Pancreas (tissue), 10 donors: ENCODE measurements at regions not wholly inside any gene's neighbourhood (a gene's known extent, or its start where the extent isn't known, plus 50 kb on each side); places are given as distances from the start of the nearest gene placed in this dataset.
A peak's percentile ranks its signal among the peaks of the same experiment; 100 is the strongest.

Experiments used
- ATAC-seq, 4 donors: fragments of 200-7000 bp; cut with Tn5 transposase; one replicate each; pipeline versions ENCODE4 v1.8.0 to v1.9.1; 2020; ENCODE audit warnings: mild to moderate bottlenecking in 4 of 4, moderate library complexity in 4 of 4
- DNase-seq, 6 donors: peaks; one replicate each; pipeline ENCODE4 v3.0.0-alpha.2; 2020
- FAIRE-seq: peaks from 2 replicates; lab custom pipeline; 2012; peaks lifted over from hg19 to GRCh38; lab: Jason Lieb, UNC
- H3K27ac ChIP-seq, 4 donors: fragments of 200-600 bp; sonication (generic); 1 replicate in 3 of 4; 2 replicates in 1 of 4; pipeline versions ENCODE4 v1.5.0 to v1.8.0; 2020
- H3K27me3 ChIP-seq, 4 donors: fragments of 200-600 bp; one replicate each; pipeline ENCODE4 v1.8.0; 2021
- H3K36me3 ChIP-seq, 3 donors: fragments of 200-600 bp; sonication (generic) in 1 of 3; one replicate each; pipeline versions ENCODE4 v1.5.0 to v1.8.0; 2020 to 2021
- H3K4me1 ChIP-seq, 3 donors: fragments of 200-600 bp; one replicate each; pipeline ENCODE4 v1.8.0; 2021
- H3K4me3 ChIP-seq, 4 donors: fragments of 200-600 bp; sonication (generic) in 2 of 4; one replicate each; pipeline versions ENCODE4 v1.5.0 to v1.8.0; 2020 to 2021
- H3K9me3 ChIP-seq, 4 donors: fragments of 200-600 bp; one replicate each; pipeline ENCODE4 v1.8.0; 2021
- WGBS, 2 donors: extraction: QIAGEN DNeasy Blood & Tissue Kit; methylation state at CpG; one replicate each; pipeline ENCODE4 v1.1.7; 2013; 5-methylcytosine and 5-hydroxymethylcytosine counted together
- intact Hi-C, 3 donors: fragments of 100-400 bp; cut with DNase I; formaldehyde crosslinking; loops; one replicate each; pipeline versions ENCODE4 v1.11.1 to v1.14.2; 2022
- TF ChIP-seq, protein P1 (sequence below), 4 donors: fragments of 200-600 bp; sonication (generic) in 3 of 4; IDR thresholded peaks; one replicate each; pipeline versions ENCODE4 v1.5.0 to v1.8.0; 2021; ENCODE audit warnings: antibody characterized with exemption in 4 of 4
- donor health status: healthy with polysubstance abuse.
- donor health status: DM: no; HTN: no; CAD: no; lungs with moderate emphysema.
- donor health status: DM: no; HTN: no; CAD: no.
- donor health status: control.
- donor health status: control.
- donor health status: Bipolar disorder and iron deficiency.
- donor health status: DM: yes; HTN: yes; CAD: no.
- donor health status: DM: no; HTN: no; CAD: no.
- donor health status: DM: no; HTN: no; CAD: no.
- donor health status: DM: yes; HTN: yes; CAD: no.

DNA sequence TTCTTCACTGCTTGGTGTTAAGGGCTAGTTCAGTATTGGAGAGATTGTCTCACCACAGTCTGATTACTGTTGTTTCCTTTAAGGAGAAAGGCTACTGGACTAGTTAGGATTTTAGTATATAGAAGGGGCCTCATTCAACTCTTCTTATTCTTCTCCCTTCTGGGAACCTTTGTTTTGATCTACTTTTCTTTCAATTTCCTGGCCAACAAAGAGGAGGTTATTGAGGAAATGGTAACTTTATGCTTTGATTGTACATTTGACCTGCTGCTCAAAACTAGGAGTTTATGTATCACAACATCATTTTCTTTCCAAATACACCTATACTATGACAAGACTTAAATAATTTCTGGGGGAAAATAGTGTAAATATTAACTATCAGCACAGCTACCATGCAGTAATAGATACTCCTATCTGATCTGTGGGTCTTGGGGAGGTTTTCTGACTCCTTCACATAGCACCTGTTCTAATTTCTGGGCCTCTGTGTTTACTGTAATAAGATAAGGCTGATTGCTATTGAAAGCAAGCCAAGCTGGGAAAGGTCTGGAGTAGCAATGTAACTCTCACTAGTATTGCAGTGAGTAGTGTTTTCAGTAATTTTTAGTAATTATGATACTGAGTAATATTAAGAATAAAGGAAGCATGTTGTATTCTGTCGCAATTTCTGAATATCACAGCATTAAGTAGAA is 395.3 kb downstream of the NUP35 start:
- DNase-seq = peak in 2 of 6 donors; percentile 11 to 32
- TF ChIP-seq, protein P1, sequence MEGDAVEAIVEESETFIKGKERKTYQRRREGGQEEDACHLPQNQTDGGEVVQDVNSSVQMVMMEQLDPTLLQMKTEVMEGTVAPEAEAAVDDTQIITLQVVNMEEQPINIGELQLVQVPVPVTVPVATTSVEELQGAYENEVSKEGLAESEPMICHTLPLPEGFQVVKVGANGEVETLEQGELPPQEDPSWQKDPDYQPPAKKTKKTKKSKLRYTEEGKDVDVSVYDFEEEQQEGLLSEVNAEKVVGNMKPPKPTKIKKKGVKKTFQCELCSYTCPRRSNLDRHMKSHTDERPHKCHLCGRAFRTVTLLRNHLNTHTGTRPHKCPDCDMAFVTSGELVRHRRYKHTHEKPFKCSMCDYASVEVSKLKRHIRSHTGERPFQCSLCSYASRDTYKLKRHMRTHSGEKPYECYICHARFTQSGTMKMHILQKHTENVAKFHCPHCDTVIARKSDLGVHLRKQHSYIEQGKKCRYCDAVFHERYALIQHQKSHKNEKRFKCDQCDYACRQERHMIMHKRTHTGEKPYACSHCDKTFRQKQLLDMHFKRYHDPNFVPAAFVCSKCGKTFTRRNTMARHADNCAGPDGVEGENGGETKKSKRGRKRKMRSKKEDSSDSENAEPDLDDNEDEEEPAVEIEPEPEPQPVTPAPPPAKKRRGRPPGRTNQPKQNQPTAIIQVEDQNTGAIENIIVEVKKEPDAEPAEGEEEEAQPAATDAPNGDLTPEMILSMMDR (IDR thresholded peaks at IDR 0.05) = no peak
- Histone ChIP-seq H3K4me1 (peaks cover 0 to 20% (median 19%) of the 10 kb centered on the region in 3 donors), H3K27ac (peak overlapping the region in 2 of 4 donors; percentile 23 to 37), H3K9me3 (no peaks in the 10 kb centered on the region), H3K4me3 (no peak overlapping the region), H3K36me3 (no peaks in the 10 kb centered on the region), H3K27me3 (no peaks in the 10 kb centered on the region)
- no peak for FAIRE-seq
- intact Hi-C loops = no loop called here
- ATAC-seq = peak; percentile 92 to 97 (median 92)
- 53 to 58% methylated on average over 1 of the region's 1 CpG for WGBS, 2 donors

DNA sequence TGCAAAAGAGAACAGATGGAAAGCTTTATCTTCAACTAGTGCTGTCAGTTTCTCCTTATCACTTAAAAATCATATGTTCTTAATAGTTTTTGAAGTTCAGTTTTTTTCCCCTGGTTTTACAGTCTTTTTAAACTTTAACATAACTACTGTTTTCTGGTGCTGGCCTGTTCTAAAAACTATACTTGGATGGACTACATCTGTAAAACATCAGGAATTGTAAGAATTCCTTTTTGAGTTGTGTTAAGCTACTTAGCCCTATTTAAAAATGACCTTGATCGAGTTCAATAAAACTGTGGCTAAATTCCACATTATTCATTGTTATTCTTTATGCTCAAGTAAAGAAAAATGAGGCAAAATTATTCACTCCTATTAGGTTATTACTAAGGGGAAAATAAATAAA is 397.7 kb downstream of the NUP35 start:
- TF ChIP-seq, protein P1 (IDR thresholded peaks at IDR 0.05) = no peak
- DNase-seq (no peak), FAIRE-seq (no peak), ATAC-seq (no peak)
- H3K4me1 ChIP-seq = peaks cover 0 to 20% (median 19%) of the 10 kb centered on the region in 3 donors
- H3K9me3 ChIP-seq = no peaks in the 10 kb centered on the region
- 61 to 63% methylated on average over 1 of the region's 1 CpG for WGBS, 2 donors
- H3K36me3 ChIP-seq = no peaks in the 10 kb centered on the region
- H3K27me3 ChIP-seq = no peaks in the 10 kb centered on the region
- H3K27ac ChIP-seq = no peak overlapping the region
- intact Hi-C loops = no loop called here
- no peak overlapping the region for H3K4me3 ChIP-seq

DNA sequence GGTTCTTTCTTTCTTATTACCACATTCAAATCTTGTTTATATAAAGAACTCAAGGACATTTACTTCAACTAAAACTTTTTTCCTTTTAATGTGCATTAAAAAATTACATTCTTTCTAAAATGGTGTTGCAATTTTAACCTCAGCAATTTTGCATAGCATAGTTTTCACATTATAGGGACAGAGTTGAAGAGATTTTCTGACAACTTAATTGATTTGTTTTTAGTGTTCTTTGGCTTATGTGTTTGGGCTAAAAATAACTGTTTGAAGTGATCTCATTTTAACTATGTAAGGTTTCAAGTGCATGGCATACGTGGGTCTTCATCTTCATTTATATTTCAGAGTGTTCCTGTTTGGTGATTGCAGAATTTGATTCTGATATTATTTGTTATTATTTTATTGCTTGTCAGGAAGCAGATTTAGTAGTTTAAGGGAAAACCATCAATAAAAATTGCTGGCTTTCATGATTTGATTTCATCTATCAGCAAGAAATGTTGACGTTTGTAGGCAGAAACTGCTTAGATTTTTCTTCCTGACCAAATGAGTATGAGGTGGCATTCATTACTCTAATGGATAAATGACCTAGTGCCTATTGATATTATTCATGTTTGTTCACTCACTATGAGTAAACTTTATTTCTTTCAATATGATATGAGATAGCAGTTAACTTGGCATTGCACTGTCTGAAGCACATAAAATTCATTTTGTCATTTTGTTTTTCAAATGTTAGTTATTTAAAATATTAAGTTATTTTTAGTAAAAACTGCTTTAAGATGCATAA is 398.4 kb downstream of the NUP35 start:
- no peak for DNase-seq
- TF ChIP-seq, protein P1 (IDR thresholded peaks at IDR 0.05) = no peak

DNA sequence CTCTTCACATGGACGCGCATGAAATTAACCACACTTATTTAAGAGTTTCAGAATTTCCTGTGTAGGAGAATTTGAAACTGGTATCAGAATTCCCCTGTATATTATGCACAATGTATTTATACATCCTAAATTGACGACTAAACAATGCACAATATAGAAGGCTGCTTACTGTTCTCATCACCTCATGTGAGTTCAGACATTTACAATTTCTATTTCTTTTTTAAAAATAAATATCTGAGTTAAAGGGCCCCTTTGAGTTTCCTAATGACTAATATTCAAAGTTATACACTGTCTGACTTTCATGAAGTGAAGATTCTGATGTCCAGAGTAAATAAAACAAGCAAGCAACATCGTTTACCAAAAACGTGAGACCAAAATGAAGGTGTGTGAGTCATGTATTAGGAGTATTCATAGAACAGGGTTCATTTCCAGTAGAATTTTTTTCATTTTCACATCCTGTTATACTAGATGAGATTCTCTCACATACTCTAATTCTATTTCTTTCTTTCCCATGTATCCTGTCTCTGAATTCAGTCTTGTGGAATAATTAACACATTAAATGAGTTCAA is 406.2 kb downstream of the NUP35 start:
- H3K36me3 ChIP-seq = no peaks in the 10 kb centered on the region
- H3K9me3 ChIP-seq = no peaks in the 10 kb centered on the region
- TF ChIP-seq, protein P1 (IDR thresholded peaks at IDR 0.05) = no peak
- H3K27me3 ChIP-seq = no peaks in the 10 kb centered on the region
- 67 to 69% methylated on average over 5 of the region's 5 CpGs for WGBS, 2 donors
- FAIRE-seq (no peak), ATAC-seq (no peak), DNase-seq (no peak)
- H3K4me1 ChIP-seq = no peaks in the 10 kb centered on the region
- intact Hi-C loops = no loop called here
- no peak overlapping the region for H3K4me3 ChIP-seq
- no peak overlapping the region for H3K27ac ChIP-seq

More for the DNA sequence above, 398.4 kb downstream of the NUP35 start:
- no peak for ATAC-seq
- FAIRE-seq = no peak
- H3K9me3 ChIP-seq = no peaks in the 10 kb centered on the region
- no peak overlapping the region for H3K4me3 ChIP-seq
- no peak overlapping the region for H3K27ac ChIP-seq
- intact Hi-C loops = no loop called here
- no peaks in the 10 kb centered on the region for H3K27me3 ChIP-seq
- H3K4me1 ChIP-seq = peaks cover 0 to 20% (median 19%) of the 10 kb centered on the region in 3 donors
- 13 to 21% methylated on average over 2 of the region's 2 CpGs for WGBS, 2 donors
- no peaks in the 10 kb centered on the region for H3K36me3 ChIP-seq
